GM19397 (cell line): ENCODE measurements at regions not wholly inside any gene's neighbourhood (a gene's known extent, or its start where the extent isn't known, plus 50 kb on each side); places are given as distances from the start of the nearest gene placed in this dataset.
"Not testable (repeated sequence)": the region's sequence is repeated elsewhere in the genome, so short reads cannot be mapped to it uniquely, and the experiment has no call there.

Experiments
- ATAC-seq: cut with Tn5 transposase; IDR thresholded peaks from one replicate; pipeline ENCODE4 v1.9.1; 2021; ENCODE audit warnings: mild to moderate bottlenecking, moderate library complexity; ENCODE audit not compliant: unreplicated experiment

GRCh38 chr15:58322253-58322652 is 109.5 kb upstream of the LIPC start:
- no peak for ATAC-seq

- ATAC-seq, result not testable (repeated sequence)
Observed at GRCh38 chr15:58323321-58323720, 108.5 kb upstream of the LIPC start.

GRCh38 chr15:58324533-58324932 is 107.3 kb upstream of the LIPC start:
- ATAC-seq, result no peak

- ATAC-seq, result no peak
Observed at GRCh38 chr15:58327958-58328357, 103.8 kb upstream of the LIPC start.

- no peak for ATAC-seq
Observed at GRCh38 chr15:58329211-58329610, 102.6 kb upstream of the LIPC start.

GRCh38 chr15:58329781-58330671 is 101.8 kb upstream of the LIPC start:
- ATAC-seq, result no peak

GRCh38 chr15:58330741-58331559 is 100.8 kb upstream of the LIPC start:
- ATAC-seq, result no peak

- no peak for ATAC-seq
Observed at GRCh38 chr15:58331560-58331912, 100.3 kb upstream of the LIPC start.

- peak; percentile 74 for ATAC-seq
Observed at GRCh38 chr15:58331913-58332675, 99.7 kb upstream of the LIPC start.

GRCh38 chr15:58332676-58333400 is 99.0 kb upstream of the LIPC start:
- no peak for ATAC-seq

GRCh38 chr15:58334803-58335202 is 97.0 kb upstream of the LIPC start:
- no peak for ATAC-seq

- ATAC-seq, result no peak
Observed at GRCh38 chr15:58336161-58336560, 95.6 kb upstream of the LIPC start.

GRCh38 chr15:58340176-58340575 is 91.6 kb upstream of the LIPC start:
- ATAC-seq, result no peak

GRCh38 chr15:58342508-58342907 is 89.3 kb upstream of the LIPC start:
- ATAC-seq, result no peak

- no peak for ATAC-seq
Observed at GRCh38 chr15:58344213-58345070, 87.3 kb upstream of the LIPC start.

GRCh38 chr15:58346361-58346760 is 85.4 kb upstream of the LIPC start:
- no peak for ATAC-seq

GRCh38 chr15:58348095-58348812 is 83.5 kb upstream of the LIPC start:
- ATAC-seq, result no peak

- no peak for ATAC-seq
Observed at GRCh38 chr15:58352026-58352929, 79.5 kb upstream of the LIPC start.
